ENCODE measurements at regions not wholly inside any gene's neighbourhood (a gene's known extent, or its start where the extent isn't known, plus 50 kb on each side); places are given as distances from the start of the nearest gene placed in this dataset.

DNA sequence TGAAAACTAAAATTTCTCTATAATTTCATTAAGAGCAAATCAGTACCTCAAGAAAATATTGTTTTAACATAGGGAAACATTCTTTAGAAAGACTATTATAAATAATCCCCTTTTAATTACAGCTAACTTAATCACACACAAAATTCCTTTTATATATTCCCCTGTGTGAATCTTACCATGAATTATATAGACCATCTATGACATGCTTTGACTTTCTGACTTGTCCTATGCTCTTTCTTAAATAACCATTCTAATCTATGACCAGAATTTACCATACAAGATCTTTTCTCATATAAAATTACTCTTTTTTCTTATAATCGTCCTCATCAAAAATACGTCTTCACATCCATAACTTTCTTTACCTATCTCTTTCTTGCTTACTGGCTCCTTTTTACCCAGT, 824.2 kb upstream of the FAM98A start:
- H3K9me3 ChIP-seq (replicated peaks): peaks cover 25% of the 10 kb centered on the region
- no peak for TF ChIP-seq CTCF (IDR thresholded peaks at IDR 0.05; ENCODE audit: borderline replicate concordance)
- no peaks in the 10 kb centered on the region for H3K27me3 ChIP-seq (ENCODE audit: low read depth)
- no peak overlapping the region for H3K4me3 ChIP-seq
- H3K27ac ChIP-seq (replicated peaks): no peak overlapping the region
- no peaks in the 10 kb centered on the region for H3K36me3 ChIP-seq
- DNase-seq: no peak
- no peaks in the 10 kb centered on the region for H3K4me1 ChIP-seq
- intact Hi-C loops (cut with micrococcal nuclease): no loop called here

DNA sequence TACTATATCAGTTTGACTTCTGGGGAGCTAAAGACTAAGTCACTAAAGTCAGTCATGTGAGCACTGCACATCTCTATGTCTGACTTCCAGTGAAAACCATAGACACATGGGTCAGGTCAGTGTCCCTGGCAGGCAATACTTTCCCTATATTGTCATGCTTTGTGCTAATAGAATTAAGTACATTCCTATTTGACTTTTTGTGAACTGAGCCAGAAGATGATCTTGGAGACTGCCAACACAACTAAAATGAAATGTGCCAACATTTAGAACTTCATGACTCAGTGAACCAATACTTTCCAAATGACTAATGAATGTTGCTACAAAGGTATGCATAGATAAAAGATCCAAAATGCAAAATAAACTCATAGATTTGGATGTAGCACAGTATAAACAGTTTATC, 820.8 kb upstream of the FAM98A start:
- Histone ChIP-seq H3K27ac (replicated peaks) (no peak overlapping the region), H3K27me3 (ENCODE audit: low read depth) (no peaks in the 10 kb centered on the region), H3K4me3 (no peak overlapping the region), H3K4me1 (no peaks in the 10 kb centered on the region), H3K36me3 (no peaks in the 10 kb centered on the region), H3K9me3 (replicated peaks) (peaks cover 23% of the 10 kb centered on the region)
- no peak for DNase-seq
- intact Hi-C loops (cut with micrococcal nuclease): no loop called here
- no peak for TF ChIP-seq CTCF (IDR thresholded peaks at IDR 0.05; ENCODE audit: borderline replicate concordance)

GRCh38 chr2:34416856-34417255, 817.8 kb upstream of the FAM98A start:
- no peaks in the 10 kb centered on the region for H3K9me3 ChIP-seq (replicated peaks)
- H3K27me3 ChIP-seq (ENCODE audit: low read depth): no peaks in the 10 kb centered on the region
- no peak for TF ChIP-seq CTCF (IDR thresholded peaks at IDR 0.05; ENCODE audit: borderline replicate concordance)
- intact Hi-C loops (cut with micrococcal nuclease): no loop called here
- H3K36me3 ChIP-seq: no peaks in the 10 kb centered on the region
- H3K27ac ChIP-seq (replicated peaks): no peak overlapping the region
- no peaks in the 10 kb centered on the region for H3K4me1 ChIP-seq
- H3K4me3 ChIP-seq: no peak overlapping the region
- DNase-seq: no peak

- Histone ChIP-seq H3K9me3 (replicated peaks) (no peaks in the 10 kb centered on the region), H3K27ac (replicated peaks) (no peak overlapping the region), H3K36me3 (no peaks in the 10 kb centered on the region), H3K4me3 (no peak overlapping the region), H3K4me1 (no peaks in the 10 kb centered on the region), H3K27me3 (ENCODE audit: low read depth) (no peaks in the 10 kb centered on the region)
- no peak for TF ChIP-seq CTCF (IDR thresholded peaks at IDR 0.05; ENCODE audit: borderline replicate concordance)
- intact Hi-C loops (cut with micrococcal nuclease): no loop called here
- no peak for DNase-seq
These were observed 815.8 kb upstream of the FAM98A start for GRCh38 chr2:34414856-34415255.

- Histone ChIP-seq H3K4me1 (no peaks in the 10 kb centered on the region), H3K36me3 (no peaks in the 10 kb centered on the region), H3K27ac (replicated peaks) (no peak overlapping the region), H3K4me3 (no peak overlapping the region), H3K27me3 (ENCODE audit: low read depth) (no peaks in the 10 kb centered on the region), H3K9me3 (replicated peaks) (no peaks in the 10 kb centered on the region)
- no peak for DNase-seq
- intact Hi-C loops (cut with micrococcal nuclease): no loop called here
- TF ChIP-seq CTCF (IDR thresholded peaks at IDR 0.05; ENCODE audit: borderline replicate concordance): no peak
These were observed 809.0 kb upstream of the FAM98A start for GRCh38 chr2:34408100-34408499.

- DNase-seq: no peak
- no peak for TF ChIP-seq CTCF (IDR thresholded peaks at IDR 0.05; ENCODE audit: borderline replicate concordance)
- Histone ChIP-seq H3K9me3 (replicated peaks) (no peaks in the 10 kb centered on the region), H3K27ac (replicated peaks) (no peak overlapping the region), H3K4me3 (no peak overlapping the region), H3K36me3 (no peaks in the 10 kb centered on the region), H3K4me1 (no peaks in the 10 kb centered on the region), H3K27me3 (ENCODE audit: low read depth) (no peaks in the 10 kb centered on the region)
- intact Hi-C loops (cut with micrococcal nuclease): no loop called here
These were observed 804.4 kb upstream of the FAM98A start for GRCh38 chr2:34403512-34403911.

Measured in left ventricle myocardium inferior (tissue), 1 donor.